Ectodermal cell (in vitro differentiated cells): ENCODE measurements at regions not wholly inside any gene's neighbourhood (a gene's known extent, or its start where the extent isn't known, plus 50 kb on each side); places are given as distances from the start of the nearest gene placed in this dataset.

Experiments used
- H3K27ac ChIP-seq: 2 replicates; pipeline ENCODE4 v1.7.0; 2013; ENCODE audit warnings: mild to moderate bottlenecking, low read depth, low read length; ENCODE audit not compliant: insufficient read depth, poor library complexity, severe bottlenecking
- H3K27me3 ChIP-seq: 2 replicates; pipeline ENCODE4 v1.7.0; 2013; ENCODE audit warnings: mild to moderate bottlenecking, low read length; ENCODE audit not compliant: insufficient read depth, control insufficient read depth, poor library complexity, severe bottlenecking
- H3K36me3 ChIP-seq: one replicate; pipeline ENCODE4 v1.7.0; 2013; ENCODE audit warnings: low read length; ENCODE audit not compliant: control insufficient read depth, insufficient read depth
- H3K4me1 ChIP-seq: one replicate; pipeline ENCODE4 v1.7.0; 2013; ENCODE audit warnings: low read length; ENCODE audit not compliant: control insufficient read depth, insufficient read depth
- H3K4me3 ChIP-seq: 2 replicates; pipeline ENCODE4 v1.7.0; 2013; ENCODE audit warnings: low read depth, low read length, control low read depth; ENCODE audit not compliant: insufficient read depth
- H3K9me3 ChIP-seq: 2 replicates; pipeline ENCODE4 v1.7.0; 2013; ENCODE audit warnings: mild to moderate bottlenecking, low read length, moderate library complexity; ENCODE audit not compliant: control insufficient read depth
- WGBS, 2 experiments: methylation state at CpG; one replicate each; pipeline ENCODE4 v1.1.7; 2013; ENCODE audit warnings: missing lambda C conversion rate in 2 of 2; 5-methylcytosine and 5-hydroxymethylcytosine counted together

- H3K4me3 ChIP-seq = no peak overlapping the region
- WGBS, 2 experiments = 48 to 54% methylated on average over 16 of the region's 16 CpGs
- H3K27ac ChIP-seq = no peak overlapping the region
Measured at GRCh38 chr16:85173981-85174751, 61.9 kb upstream of the CIBAR2 start.

GRCh38 chr16:85174871-85175723, 62.8 kb upstream of the CIBAR2 start:
- WGBS, 2 experiments = 78 to 81% methylated on average over 26 of the region's 26 CpGs
- Histone ChIP-seq H3K4me3 (no peak overlapping the region), H3K27me3 (peaks cover 28% of the 10 kb centered on the region), H3K9me3 (no peaks in the 10 kb centered on the region), H3K4me1 (peaks cover 33% of the 10 kb centered on the region), H3K36me3 (no peaks in the 10 kb centered on the region), H3K27ac (no peak overlapping the region)

More at GRCh38 chr16:85173981-85174751, 61.9 kb upstream of the CIBAR2 start:
- Histone ChIP-seq H3K27me3 (peaks cover 35% of the 10 kb centered on the region), H3K36me3 (no peaks in the 10 kb centered on the region), H3K9me3 (no peaks in the 10 kb centered on the region), H3K4me1 (peaks cover 34% of the 10 kb centered on the region)

GRCh38 chr16:85175724-85176233, 63.5 kb upstream of the CIBAR2 start:
- no peak overlapping the region for H3K4me3 ChIP-seq
- peaks cover 21% of the 10 kb centered on the region for H3K27me3 ChIP-seq
- peaks cover 28% of the 10 kb centered on the region for H3K4me1 ChIP-seq
- no peak overlapping the region for H3K27ac ChIP-seq
- H3K36me3 ChIP-seq = no peaks in the 10 kb centered on the region
- 95 to 97% methylated on average over 10 of the region's 10 CpGs for whole genome bisulfite sequencing, 2 experiments
- H3K9me3 ChIP-seq = no peaks in the 10 kb centered on the region

- 86 to 87% methylated on average over 26 of the region's 26 CpGs for WGBS, 2 experiments
- Histone ChIP-seq H3K36me3 (no peaks in the 10 kb centered on the region), H3K9me3 (no peaks in the 10 kb centered on the region), H3K27me3 (peaks cover 11% of the 10 kb centered on the region), H3K27ac (no peak overlapping the region), H3K4me1 (peaks cover 28% of the 10 kb centered on the region), H3K4me3 (no peak overlapping the region)
Measured at GRCh38 chr16:85176541-85177447, 64.5 kb upstream of the CIBAR2 start.

GRCh38 chr16:85177448-85177846, 65.2 kb upstream of the CIBAR2 start:
- H3K36me3 ChIP-seq = no peaks in the 10 kb centered on the region
- H3K4me1 ChIP-seq = peaks cover 24% of the 10 kb centered on the region

GRCh38 chr16:85178006-85178591, 65.8 kb upstream of the CIBAR2 start:
- H3K9me3 ChIP-seq = no peaks in the 10 kb centered on the region
- no peaks in the 10 kb centered on the region for H3K27me3 ChIP-seq
- peaks cover 19% of the 10 kb centered on the region for H3K4me1 ChIP-seq
- no peaks in the 10 kb centered on the region for H3K36me3 ChIP-seq
- 90% methylated on average over 14 of the region's 14 CpGs for WGBS, 2 experiments
- no peak overlapping the region for H3K27ac ChIP-seq
- no peak overlapping the region for H3K4me3 ChIP-seq

More at GRCh38 chr16:85177448-85177846, 65.2 kb upstream of the CIBAR2 start:
- no peak overlapping the region for H3K4me3 ChIP-seq
- 94% methylated on average over 10 of the region's 10 CpGs for WGBS, 2 experiments
- H3K27me3 ChIP-seq = peaks cover 5% of the 10 kb centered on the region
- no peaks in the 10 kb centered on the region for H3K9me3 ChIP-seq
- H3K27ac ChIP-seq = no peak overlapping the region

GRCh38 chr16:85178596-85178995, 66.3 kb upstream of the CIBAR2 start:
- H3K4me1 ChIP-seq = peaks cover 17% of the 10 kb centered on the region

GRCh38 chr16:85179344-85180046, 67.2 kb upstream of the CIBAR2 start:
- Histone ChIP-seq H3K9me3 (peaks cover 4% of the 10 kb centered on the region), H3K27ac (no peak overlapping the region), H3K27me3 (no peaks in the 10 kb centered on the region), H3K4me3 (no peak overlapping the region), H3K36me3 (no peaks in the 10 kb centered on the region), H3K4me1 (peaks cover 13% of the 10 kb centered on the region)
- 91 to 93% methylated on average over 15 of the region's 15 CpGs for WGBS, 2 experiments

More at GRCh38 chr16:85178596-85178995, 66.3 kb upstream of the CIBAR2 start:
- H3K9me3 ChIP-seq = no peaks in the 10 kb centered on the region
- no peaks in the 10 kb centered on the region for H3K27me3 ChIP-seq
- no peaks in the 10 kb centered on the region for H3K36me3 ChIP-seq
- WGBS, 2 experiments = 92 to 93% methylated on average over 10 to 11 of the region's 11 CpGs
- H3K4me3 ChIP-seq = no peak overlapping the region
- no peak overlapping the region for H3K27ac ChIP-seq
